ENCODE measurements at regions not wholly inside any gene's neighbourhood (a gene's known extent, or its start where the extent isn't known, plus 50 kb on each side); places are given as distances from the start of the nearest gene placed in this dataset.

DNA sequence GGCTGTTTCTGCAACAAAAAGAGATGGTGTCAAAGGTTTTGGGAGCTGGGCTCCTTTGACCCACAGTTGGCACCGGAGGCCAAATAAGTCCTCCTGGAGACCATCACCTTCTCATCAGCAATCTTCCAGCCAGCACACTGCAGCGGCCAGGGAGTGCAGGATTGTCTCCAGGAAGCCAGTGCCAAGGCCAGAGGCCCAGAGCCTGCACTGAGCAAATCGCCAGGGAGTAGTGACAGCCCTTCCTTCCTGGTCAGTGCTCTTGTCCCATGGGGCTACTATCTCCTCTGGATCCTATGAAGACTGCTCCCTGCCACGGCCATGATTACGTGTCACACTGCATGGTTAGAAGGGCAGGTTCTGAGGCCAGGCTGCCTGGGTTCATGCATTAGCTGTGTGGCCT lies 134.3 kb upstream of the CRHR1 start:
- no peaks in the 10 kb centered on the region for H3K9me3 ChIP-seq
- H3K4me1 ChIP-seq, result no peaks in the 10 kb centered on the region
- H3K27ac ChIP-seq, result no peak overlapping the region
- H3K36me3 ChIP-seq, result no peaks in the 10 kb centered on the region
- no peak overlapping the region for H3K4me3 ChIP-seq
- no peaks in the 10 kb centered on the region for H3K27me3 ChIP-seq
- no peak for DNase-seq (ENCODE audit: extremely low spot score in 2 of 2)
- intact Hi-C loops (cut with DNase I), result no loop called here
- no peak for TF ChIP-seq POLR2A (IDR thresholded peaks at IDR 0.05)
- TF ChIP-seq POLR2AphosphoS5 (IDR thresholded peaks at IDR 0.05; ENCODE audit: insufficient read depth in 1 of 2, low read depth in 1 of 2), result no peak
- TF ChIP-seq, protein P1, sequence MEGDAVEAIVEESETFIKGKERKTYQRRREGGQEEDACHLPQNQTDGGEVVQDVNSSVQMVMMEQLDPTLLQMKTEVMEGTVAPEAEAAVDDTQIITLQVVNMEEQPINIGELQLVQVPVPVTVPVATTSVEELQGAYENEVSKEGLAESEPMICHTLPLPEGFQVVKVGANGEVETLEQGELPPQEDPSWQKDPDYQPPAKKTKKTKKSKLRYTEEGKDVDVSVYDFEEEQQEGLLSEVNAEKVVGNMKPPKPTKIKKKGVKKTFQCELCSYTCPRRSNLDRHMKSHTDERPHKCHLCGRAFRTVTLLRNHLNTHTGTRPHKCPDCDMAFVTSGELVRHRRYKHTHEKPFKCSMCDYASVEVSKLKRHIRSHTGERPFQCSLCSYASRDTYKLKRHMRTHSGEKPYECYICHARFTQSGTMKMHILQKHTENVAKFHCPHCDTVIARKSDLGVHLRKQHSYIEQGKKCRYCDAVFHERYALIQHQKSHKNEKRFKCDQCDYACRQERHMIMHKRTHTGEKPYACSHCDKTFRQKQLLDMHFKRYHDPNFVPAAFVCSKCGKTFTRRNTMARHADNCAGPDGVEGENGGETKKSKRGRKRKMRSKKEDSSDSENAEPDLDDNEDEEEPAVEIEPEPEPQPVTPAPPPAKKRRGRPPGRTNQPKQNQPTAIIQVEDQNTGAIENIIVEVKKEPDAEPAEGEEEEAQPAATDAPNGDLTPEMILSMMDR (IDR thresholded peaks at IDR 0.05), result no peak

DNA sequence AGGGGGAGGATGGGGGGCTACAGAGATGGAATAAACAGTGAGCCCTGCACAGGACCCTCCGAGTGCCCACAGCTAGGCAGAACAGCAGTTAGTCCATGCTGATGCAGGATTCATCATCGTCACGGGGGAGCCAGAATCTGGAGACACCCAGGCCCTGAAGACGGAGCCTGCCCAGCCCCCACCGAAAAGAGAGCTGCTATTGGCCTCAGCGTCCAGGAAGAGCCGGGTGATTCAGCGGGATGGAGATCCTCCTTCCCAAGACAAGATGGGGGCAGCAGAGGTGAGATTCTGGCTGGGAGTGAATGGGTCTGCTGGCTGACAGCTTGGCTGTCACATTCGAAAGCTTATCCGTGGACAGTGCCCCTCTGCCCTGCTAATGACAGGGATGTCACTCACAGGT lies 133.6 kb upstream of the CRHR1 start:
- no peaks in the 10 kb centered on the region for H3K4me1 ChIP-seq
- intact Hi-C loops (cut with DNase I), result no loop called here
- H3K4me3 ChIP-seq, result no peak overlapping the region
- no peak for DNase-seq (ENCODE audit: extremely low spot score in 2 of 2)
- no peaks in the 10 kb centered on the region for H3K9me3 ChIP-seq
- no peak for TF ChIP-seq POLR2A (IDR thresholded peaks at IDR 0.05)
- no peaks in the 10 kb centered on the region for H3K36me3 ChIP-seq
- H3K27me3 ChIP-seq, result no peaks in the 10 kb centered on the region
- no peak overlapping the region for H3K27ac ChIP-seq

DNA sequence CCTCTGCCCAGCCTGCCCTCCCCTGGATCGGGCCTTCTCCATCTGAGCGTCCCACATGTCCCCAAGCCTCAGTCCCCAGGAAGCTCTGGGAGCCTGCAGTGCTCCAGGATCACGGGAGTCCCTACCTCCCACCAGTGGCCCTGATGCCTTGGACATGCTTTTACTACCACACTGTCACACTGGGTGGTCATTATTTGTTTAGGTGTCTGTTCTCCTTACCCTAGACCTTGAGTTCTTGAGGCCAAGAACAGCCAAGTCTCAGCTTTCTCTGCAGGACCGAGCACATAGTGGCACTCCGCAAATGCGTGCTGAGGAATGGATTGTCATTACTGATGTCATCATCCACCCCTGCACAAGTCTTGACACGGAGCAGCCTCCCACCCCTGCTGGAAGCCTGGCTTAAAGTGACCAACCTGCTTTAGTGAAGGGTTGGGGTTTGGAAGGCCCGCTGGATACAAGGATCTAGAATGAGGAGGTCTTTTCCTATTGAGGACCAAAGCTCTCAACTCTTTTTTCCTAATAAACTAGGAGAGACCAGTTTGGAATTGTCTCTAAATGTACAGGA lies 132.9 kb upstream of the CRHR1 start:
- H3K27me3 ChIP-seq, result no peaks in the 10 kb centered on the region
- H3K4me3 ChIP-seq, result no peak overlapping the region
- no peaks in the 10 kb centered on the region for H3K9me3 ChIP-seq
- intact Hi-C loops (cut with DNase I), result no loop called here
- no peak overlapping the region for H3K27ac ChIP-seq
- no peaks in the 10 kb centered on the region for H3K4me1 ChIP-seq
- H3K36me3 ChIP-seq, result no peaks in the 10 kb centered on the region
- no peak for DNase-seq (ENCODE audit: extremely low spot score in 2 of 2)
- TF ChIP-seq, protein P1 (IDR thresholded peaks at IDR 0.05), result no peak
- TF ChIP-seq POLR2A (IDR thresholded peaks at IDR 0.05) (no peak), POLR2AphosphoS5 (IDR thresholded peaks at IDR 0.05; ENCODE audit: insufficient read depth in 1 of 2, low read depth in 1 of 2) (no peak)

DNA sequence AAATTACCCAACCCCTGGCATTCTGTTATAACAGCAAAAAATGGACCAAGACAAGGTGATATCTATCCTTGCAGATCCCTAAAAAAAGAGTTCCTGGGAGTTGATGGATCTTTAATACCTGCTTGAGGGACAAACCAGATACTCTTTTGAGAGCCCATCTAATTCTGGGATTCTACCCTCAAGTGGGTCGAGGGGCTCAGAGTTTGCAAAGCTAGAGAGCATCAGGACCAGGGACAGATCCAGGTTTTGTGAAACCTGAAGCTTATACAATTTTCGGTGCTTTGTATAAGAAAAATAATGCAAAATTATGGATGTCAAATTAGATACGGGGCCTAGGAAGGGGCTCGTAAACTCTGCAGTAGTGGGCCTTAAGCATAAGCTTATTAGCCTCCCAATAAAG lies 130.5 kb upstream of the CRHR1 start:
- DNase-seq (ENCODE audit: extremely low spot score in 2 of 2), result no peak
- Histone ChIP-seq H3K36me3 (no peaks in the 10 kb centered on the region), H3K27me3 (no peaks in the 10 kb centered on the region), H3K4me1 (no peaks in the 10 kb centered on the region), H3K27ac (no peak overlapping the region), H3K4me3 (no peak overlapping the region), H3K9me3 (no peaks in the 10 kb centered on the region)
- TF ChIP-seq, protein P1 (IDR thresholded peaks at IDR 0.05), result no peak
- no peak for TF ChIP-seq POLR2A (IDR thresholded peaks at IDR 0.05)
- no peak for TF ChIP-seq POLR2AphosphoS5 (IDR thresholded peaks at IDR 0.05; ENCODE audit: insufficient read depth in 1 of 2, low read depth in 1 of 2)
- intact Hi-C loops (cut with DNase I), result no loop called here

DNA sequence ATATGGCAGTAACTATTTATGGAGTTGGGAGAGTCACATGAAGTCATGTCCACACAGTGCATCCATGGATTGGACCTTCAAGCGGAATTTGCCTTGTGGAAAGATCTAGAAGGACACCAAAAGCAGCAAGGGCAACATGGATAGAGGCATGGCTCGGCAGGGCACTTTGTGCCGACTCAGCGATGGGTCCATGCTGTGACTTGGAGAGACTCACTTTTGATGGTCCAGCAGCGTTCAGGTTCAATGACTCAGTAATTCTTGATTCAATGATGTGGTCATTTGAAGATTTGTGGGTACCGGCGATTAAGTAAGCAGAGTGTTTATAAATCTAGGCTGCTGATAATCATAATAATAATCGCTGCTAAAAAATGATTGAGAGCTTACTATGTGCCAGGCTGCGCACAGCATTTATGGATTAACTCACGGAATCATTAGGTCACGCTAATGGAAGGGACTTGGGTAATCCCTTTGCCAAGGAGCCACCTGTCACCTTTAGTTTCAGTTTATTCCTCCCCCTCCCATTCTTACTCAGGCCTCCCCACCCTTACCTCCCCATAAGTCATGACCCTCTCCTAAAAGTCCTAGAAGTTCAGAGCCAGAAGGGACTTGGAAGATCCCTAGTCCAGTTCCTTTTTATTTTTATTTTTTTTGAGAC lies 127.5 kb upstream of the CRHR1 start:
- intact Hi-C loops (cut with DNase I), result loop anchor here (5.0 kb wide), 1 partner anchor 434 kb away; the partner anchor contains the start of gene FMNL1
- no peaks in the 10 kb centered on the region for H3K27me3 ChIP-seq
- no peak overlapping the region for H3K27ac ChIP-seq
- no peak for DNase-seq (ENCODE audit: extremely low spot score in 2 of 2)
- no peaks in the 10 kb centered on the region for H3K9me3 ChIP-seq
- no peak overlapping the region for H3K4me3 ChIP-seq
- TF ChIP-seq POLR2A (IDR thresholded peaks at IDR 0.05) (no peak), POLR2AphosphoS5 (IDR thresholded peaks at IDR 0.05; ENCODE audit: insufficient read depth in 1 of 2, low read depth in 1 of 2) (no peak)
- TF ChIP-seq, protein P1 (IDR thresholded peaks at IDR 0.05), result no peak
- H3K36me3 ChIP-seq, result no peaks in the 10 kb centered on the region
- no peaks in the 10 kb centered on the region for H3K4me1 ChIP-seq

Data from vagina (tissue), 2 donors.